AG09319 (cell line): ENCODE measurements at regions not wholly inside any gene's neighbourhood (a gene's known extent, or its start where the extent isn't known, plus 50 kb on each side); places are given as distances from the start of the nearest gene placed in this dataset.

Experiments
- DNase-seq: peaks from one replicate; pipeline ENCODE4 v3.0.0-alpha.2; 2010; ENCODE audit warnings: low read depth; ENCODE audit errors: extremely low read depth
- TF ChIP-seq, protein P1 (sequence below): IDR thresholded peaks from 2 replicates; pipeline ENCODE4 v1.5.1; 2011; ENCODE audit warnings: low read depth, mild to moderate bottlenecking, inconsistent platforms, low read length, moderate library complexity

- DNase-seq = no peak
- TF ChIP-seq, protein P1, sequence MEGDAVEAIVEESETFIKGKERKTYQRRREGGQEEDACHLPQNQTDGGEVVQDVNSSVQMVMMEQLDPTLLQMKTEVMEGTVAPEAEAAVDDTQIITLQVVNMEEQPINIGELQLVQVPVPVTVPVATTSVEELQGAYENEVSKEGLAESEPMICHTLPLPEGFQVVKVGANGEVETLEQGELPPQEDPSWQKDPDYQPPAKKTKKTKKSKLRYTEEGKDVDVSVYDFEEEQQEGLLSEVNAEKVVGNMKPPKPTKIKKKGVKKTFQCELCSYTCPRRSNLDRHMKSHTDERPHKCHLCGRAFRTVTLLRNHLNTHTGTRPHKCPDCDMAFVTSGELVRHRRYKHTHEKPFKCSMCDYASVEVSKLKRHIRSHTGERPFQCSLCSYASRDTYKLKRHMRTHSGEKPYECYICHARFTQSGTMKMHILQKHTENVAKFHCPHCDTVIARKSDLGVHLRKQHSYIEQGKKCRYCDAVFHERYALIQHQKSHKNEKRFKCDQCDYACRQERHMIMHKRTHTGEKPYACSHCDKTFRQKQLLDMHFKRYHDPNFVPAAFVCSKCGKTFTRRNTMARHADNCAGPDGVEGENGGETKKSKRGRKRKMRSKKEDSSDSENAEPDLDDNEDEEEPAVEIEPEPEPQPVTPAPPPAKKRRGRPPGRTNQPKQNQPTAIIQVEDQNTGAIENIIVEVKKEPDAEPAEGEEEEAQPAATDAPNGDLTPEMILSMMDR = no peak
Measured at GRCh38 chr20:48181261-48181935, 396.1 kb upstream of the SULF2 start.

GRCh38 chr20:48180618-48181017 lies 395.3 kb upstream of the SULF2 start:
- TF ChIP-seq, protein P1 = no peak
- no peak for DNase-seq

DNA sequence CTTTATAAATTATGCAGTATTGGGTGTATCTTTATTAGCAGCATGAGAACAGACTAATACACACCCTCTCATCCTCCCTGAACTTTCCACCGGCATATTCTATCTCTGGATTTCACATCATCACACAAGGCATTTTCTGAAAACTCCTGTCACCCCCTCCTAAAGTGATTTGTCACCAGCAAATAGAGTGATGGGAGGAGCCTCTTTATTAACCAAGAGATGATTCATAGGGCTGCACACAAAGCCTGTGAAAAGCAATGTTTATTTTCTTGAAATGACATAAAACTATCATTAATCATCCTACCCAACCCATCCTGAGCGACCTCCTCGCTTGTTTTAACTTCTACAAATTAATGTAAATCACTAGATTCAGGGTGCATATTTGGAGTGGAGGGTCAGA lies 394.7 kb upstream of the SULF2 start:
- TF ChIP-seq, protein P1 = no peak
- DNase-seq = no peak

DNA sequence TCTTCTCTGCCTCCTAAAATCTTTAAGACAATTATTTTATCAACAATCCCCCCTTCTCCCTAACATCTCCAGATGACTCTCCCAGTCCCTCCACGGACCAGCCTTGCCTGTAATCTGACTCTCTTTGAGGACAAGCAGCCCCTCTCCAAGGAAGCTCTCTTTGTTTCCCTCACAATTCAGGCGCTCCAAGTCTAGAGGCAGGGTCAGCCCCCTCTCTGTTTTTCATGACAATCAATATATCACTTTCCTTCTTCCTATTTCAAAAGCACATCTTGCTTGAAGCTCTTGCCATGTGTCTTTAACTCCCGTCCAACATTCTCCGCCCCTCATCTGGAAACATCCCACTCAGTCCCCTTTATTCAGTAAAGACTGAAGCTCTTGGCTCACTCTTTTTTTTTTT lies 393.4 kb upstream of the SULF2 start:
- TF ChIP-seq, protein P1 = no peak
- DNase-seq = no peak

- DNase-seq = no peak
- TF ChIP-seq, protein P1 = no peak
Measured at GRCh38 chr20:48177058-48177457, 391.8 kb upstream of the SULF2 start.

- DNase-seq = no peak
- TF ChIP-seq, protein P1 = no peak
Measured at GRCh38 chr20:48176139-48176538, 390.9 kb upstream of the SULF2 start.

GRCh38 chr20:48175261-48175660 lies 390.0 kb upstream of the SULF2 start:
- TF ChIP-seq, protein P1 = no peak
- DNase-seq = no peak
